Upper lobe of left lung (tissue), 6 donors: ENCODE measurements at regions not wholly inside any gene's neighbourhood (a gene's known extent, or its start where the extent isn't known, plus 50 kb on each side); places are given as distances from the start of the nearest gene placed in this dataset.

Source experiments
- ATAC-seq, 2 donors: fragments of 200-7000 bp; cut with Tn5 transposase; one replicate each; pipeline ENCODE4 v1.9.1; 2022; ENCODE audit warnings: mild to moderate bottlenecking in 2 of 2, moderate library complexity in 2 of 2; ENCODE audit not compliant: low FRiP score in 2 of 2
- DNase-seq, 2 donors: peaks; one replicate each; pipeline ENCODE4 v3.0.0-alpha.2; 2019 to 2020
- H3K27ac ChIP-seq, 4 donors: fragments of 200-600 bp; sonication (generic); one replicate each; pipeline ENCODE4 v1.5.1; 2016 to 2019
- H3K27me3 ChIP-seq, 4 donors: fragments of 200-600 bp; sonication (generic); one replicate each; pipeline ENCODE4 v1.5.1; 2017 to 2019
- H3K36me3 ChIP-seq, 4 donors: fragments of 200-600 bp; sonication (generic); one replicate each; pipeline ENCODE4 v1.5.1; 2016 to 2019
- H3K4me1 ChIP-seq, 4 donors: fragments of 200-600 bp; sonication (generic); one replicate each; pipeline ENCODE4 v1.5.1; 2018 to 2019
- H3K4me3 ChIP-seq, 4 donors: fragments of 200-600 bp; sonication (generic); one replicate each; pipeline ENCODE4 v1.5.1; 2017 to 2019; ENCODE audit warnings: mild to moderate bottlenecking in 2 of 4, moderate library complexity in 1 of 4
- H3K9me3 ChIP-seq, 4 donors: fragments of 200-600 bp; sonication (generic); one replicate each; pipeline ENCODE4 v1.5.1; 2018 to 2019
- EP300 ChIP-seq, 4 donors: sonication (generic); formaldehyde crosslinking; IDR thresholded peaks; one replicate each; pipeline ENCODE4 v1.5.1; 2017; ENCODE audit warnings: antibody characterized with exemption in 4 of 4, control low read depth in 2 of 4
- POLR2A ChIP-seq, 4 donors: fragments of 450-650 bp; IDR thresholded peaks; one replicate each; pipeline ENCODE4 v1.5.1; 2016 to 2017; ENCODE audit warnings: antibody characterized with exemption in 4 of 4, mild to moderate bottlenecking in 2 of 4
- POLR2AphosphoS5 ChIP-seq, 2 donors: sonication (generic); formaldehyde crosslinking; IDR thresholded peaks; one replicate each; pipeline ENCODE4 v1.5.1; 2017; ENCODE audit warnings: antibody characterized with exemption in 2 of 2
- WGBS, 2 donors: methylation state at CpG; one replicate each; pipeline ENCODE4 v1.1.5; 2017 to 2018; 5-methylcytosine and 5-hydroxymethylcytosine counted together
- TF ChIP-seq, protein P1 (sequence below), 6 experiments: fragments of 450-650 bp in 4 of 6; fragments of 200-600 bp in 2 of 6; sonication (generic) in 2 of 6; IDR thresholded peaks; one replicate each; pipeline ENCODE4 v1.5.1; 2016 to 2019; ENCODE audit warnings: antibody characterized with exemption in 6 of 6
- donor health status: DM: no; HTN: no; CAD: no; lungs with moderate emphysema.
- donor health status: DM: no; HTN: yes; CAD: no; lungs with severe emphysema.

DNA sequence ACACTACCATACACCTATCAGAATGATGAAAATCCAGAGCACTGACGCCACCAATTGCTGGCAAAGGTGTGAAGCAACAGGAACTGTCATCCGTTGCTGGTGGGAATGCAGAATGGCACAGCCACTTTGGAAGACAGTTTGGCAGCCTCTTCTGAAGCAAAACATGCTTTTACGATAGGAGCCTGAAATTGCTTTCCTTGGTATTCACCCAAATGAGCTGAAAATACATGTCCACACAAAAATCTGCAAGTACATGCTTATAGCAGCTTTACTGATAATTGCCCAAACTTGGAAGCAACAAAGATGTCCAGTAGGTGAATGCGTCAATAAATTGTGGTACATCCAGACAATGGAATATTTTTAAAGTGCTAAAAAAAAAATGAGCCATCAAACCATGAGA is 322.8 kb upstream of the FAT1 start:
- no peak for ATAC-seq
- WGBS, 2 donors, result 84 to 91% methylated on average over 2 to 4 of the region's 4 CpGs

DNA sequence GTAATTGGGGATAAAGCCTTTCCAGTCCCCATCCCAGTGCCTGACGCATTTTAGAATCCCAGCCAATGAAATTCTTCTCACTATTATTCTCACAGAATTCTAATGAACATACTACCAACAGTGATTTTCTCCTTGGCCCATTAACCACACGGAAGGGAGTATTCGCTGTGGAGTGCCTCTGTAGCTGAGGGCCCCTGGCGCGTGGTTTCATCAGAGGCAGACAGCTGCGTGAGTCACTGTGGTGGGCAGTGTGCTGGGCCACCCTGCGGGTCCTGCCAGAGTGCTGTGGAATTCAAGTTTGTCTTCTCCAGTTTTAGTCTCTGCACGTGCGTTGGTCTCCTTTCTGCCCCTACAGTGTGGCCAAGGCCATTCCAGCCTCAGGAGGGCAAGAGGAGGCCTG is 335.4 kb upstream of the FAT1 start:
- TF ChIP-seq POLR2AphosphoS5 (IDR thresholded peaks at IDR 0.05) (no peak), EP300 (IDR thresholded peaks at IDR 0.05) (no peak), POLR2A (IDR thresholded peaks at IDR 0.05) (no peak)
- TF ChIP-seq, protein P1, sequence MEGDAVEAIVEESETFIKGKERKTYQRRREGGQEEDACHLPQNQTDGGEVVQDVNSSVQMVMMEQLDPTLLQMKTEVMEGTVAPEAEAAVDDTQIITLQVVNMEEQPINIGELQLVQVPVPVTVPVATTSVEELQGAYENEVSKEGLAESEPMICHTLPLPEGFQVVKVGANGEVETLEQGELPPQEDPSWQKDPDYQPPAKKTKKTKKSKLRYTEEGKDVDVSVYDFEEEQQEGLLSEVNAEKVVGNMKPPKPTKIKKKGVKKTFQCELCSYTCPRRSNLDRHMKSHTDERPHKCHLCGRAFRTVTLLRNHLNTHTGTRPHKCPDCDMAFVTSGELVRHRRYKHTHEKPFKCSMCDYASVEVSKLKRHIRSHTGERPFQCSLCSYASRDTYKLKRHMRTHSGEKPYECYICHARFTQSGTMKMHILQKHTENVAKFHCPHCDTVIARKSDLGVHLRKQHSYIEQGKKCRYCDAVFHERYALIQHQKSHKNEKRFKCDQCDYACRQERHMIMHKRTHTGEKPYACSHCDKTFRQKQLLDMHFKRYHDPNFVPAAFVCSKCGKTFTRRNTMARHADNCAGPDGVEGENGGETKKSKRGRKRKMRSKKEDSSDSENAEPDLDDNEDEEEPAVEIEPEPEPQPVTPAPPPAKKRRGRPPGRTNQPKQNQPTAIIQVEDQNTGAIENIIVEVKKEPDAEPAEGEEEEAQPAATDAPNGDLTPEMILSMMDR (IDR thresholded peaks at IDR 0.05), result no peak
- H3K9me3 ChIP-seq, result no peaks in the 10 kb centered on the region
- WGBS, 2 donors, result 93 to 95% methylated on average over 9 of the region's 9 CpGs
- H3K4me3 ChIP-seq, result no peak overlapping the region
- H3K36me3 ChIP-seq, result no peaks in the 10 kb centered on the region
- ATAC-seq (no peak), DNase-seq (no peak)
- no peaks in the 10 kb centered on the region for H3K4me1 ChIP-seq
- no peaks in the 10 kb centered on the region for H3K27me3 ChIP-seq
- H3K27ac ChIP-seq, result no peak overlapping the region

More for the DNA sequence above, 322.8 kb upstream of the FAT1 start:
- H3K9me3 ChIP-seq, result no peaks in the 10 kb centered on the region
- DNase-seq, result no peak
- H3K4me1 ChIP-seq, result no peaks in the 10 kb centered on the region
- TF ChIP-seq, protein P1 (IDR thresholded peaks at IDR 0.05), result no peak
- TF ChIP-seq POLR2A (IDR thresholded peaks at IDR 0.05) (no peak), POLR2AphosphoS5 (IDR thresholded peaks at IDR 0.05) (no peak), EP300 (IDR thresholded peaks at IDR 0.05) (no peak)
- no peaks in the 10 kb centered on the region for H3K27me3 ChIP-seq
- H3K36me3 ChIP-seq, result no peaks in the 10 kb centered on the region
- H3K4me3 ChIP-seq, result no peak overlapping the region
- no peak overlapping the region for H3K27ac ChIP-seq

DNA sequence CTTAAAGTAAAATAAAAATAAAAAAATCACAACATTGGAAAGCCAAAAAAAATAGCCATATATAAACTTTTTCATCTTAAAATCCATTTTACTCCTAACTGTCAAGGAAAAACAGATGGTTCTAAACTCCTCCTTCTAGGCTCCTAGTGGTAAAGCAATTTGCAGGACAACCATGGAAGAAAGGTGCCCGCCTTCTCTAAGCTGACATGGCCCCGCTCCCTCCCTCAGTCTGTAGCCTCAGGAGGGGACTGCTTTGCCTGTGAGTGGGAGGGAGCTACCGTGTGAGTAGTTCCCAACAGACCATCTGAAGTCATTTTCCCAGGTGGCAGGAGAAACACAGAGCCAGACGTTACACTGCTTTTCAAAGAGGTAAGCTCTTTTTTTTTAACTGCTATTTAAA is 336.2 kb upstream of the FAT1 start:
- Histone ChIP-seq H3K27ac (no peak overlapping the region), H3K4me3 (no peak overlapping the region), H3K36me3 (no peaks in the 10 kb centered on the region), H3K4me1 (no peaks in the 10 kb centered on the region), H3K9me3 (no peaks in the 10 kb centered on the region), H3K27me3 (no peaks in the 10 kb centered on the region)
- 38 to 53% methylated on average over 4 of the region's 4 CpGs for WGBS, 2 donors
- ATAC-seq, result no peak
- DNase-seq, result no peak
- TF ChIP-seq EP300 (IDR thresholded peaks at IDR 0.05) (no peak), POLR2A (IDR thresholded peaks at IDR 0.05) (no peak), POLR2AphosphoS5 (IDR thresholded peaks at IDR 0.05) (no peak)
- TF ChIP-seq, protein P1 (IDR thresholded peaks at IDR 0.05), result no peak

DNA sequence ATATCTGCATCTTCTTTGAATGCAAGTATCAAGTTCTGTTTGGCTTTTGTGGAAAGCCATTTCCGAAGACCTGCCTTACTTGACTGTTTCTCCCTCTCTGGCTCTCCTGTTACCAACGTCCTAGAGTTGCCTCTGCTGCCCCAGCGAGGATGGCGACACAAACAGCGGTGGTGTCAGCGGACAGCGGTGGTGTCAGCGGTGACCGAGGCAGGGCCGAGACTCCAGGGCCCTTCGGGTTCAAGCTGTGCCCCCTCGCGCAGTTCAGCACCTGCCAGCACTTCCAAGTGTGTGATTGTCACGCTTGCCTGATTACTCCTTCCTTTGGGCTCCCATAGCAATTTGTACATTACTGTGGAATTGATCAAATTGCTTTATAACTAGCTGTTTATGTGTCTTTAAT is 336.9 kb upstream of the FAT1 start:
- TF ChIP-seq, protein P1 (IDR thresholded peaks at IDR 0.05), result no peak
- no peak for TF ChIP-seq POLR2A (IDR thresholded peaks at IDR 0.05)
- no peak for TF ChIP-seq POLR2AphosphoS5 (IDR thresholded peaks at IDR 0.05)
- no peak for TF ChIP-seq EP300 (IDR thresholded peaks at IDR 0.05)
- Histone ChIP-seq H3K9me3 (no peaks in the 10 kb centered on the region), H3K36me3 (no peaks in the 10 kb centered on the region), H3K4me3 (no peak overlapping the region), H3K27me3 (no peaks in the 10 kb centered on the region), H3K4me1 (no peaks in the 10 kb centered on the region), H3K27ac (no peak overlapping the region)
- 84 to 86% methylated on average over 14 of the region's 14 CpGs for WGBS, 2 donors
- DNase-seq (peak in 1 of 2 donors; percentile 70), ATAC-seq (no peak)

DNA sequence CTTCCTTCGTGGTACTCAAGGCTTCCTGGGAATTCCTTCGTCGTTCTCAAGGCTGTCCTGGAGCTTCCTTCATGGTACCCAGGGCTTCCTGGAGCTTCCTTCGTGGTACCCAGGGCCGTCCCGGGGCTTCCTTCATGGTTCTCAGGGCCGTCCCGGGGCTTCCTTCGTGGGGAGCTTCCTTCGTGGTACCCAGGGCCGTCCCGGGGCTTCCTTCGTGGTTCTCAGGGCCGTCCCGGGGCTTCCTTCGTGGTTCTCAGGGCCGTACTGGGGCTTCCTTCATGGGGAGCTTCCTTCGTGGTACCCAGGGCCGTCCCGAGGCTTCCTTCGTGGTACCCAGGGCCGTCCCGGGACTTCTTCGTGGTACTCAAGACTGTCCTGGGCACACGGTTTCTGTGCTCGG is 339.6 kb upstream of the FAT1 start:
- WGBS, 2 donors, result 85 to 89% methylated on average over 26 of the region's 26 CpGs
- H3K4me1 ChIP-seq, result no peaks in the 10 kb centered on the region
- no peak for ATAC-seq

More for the DNA sequence above, 339.6 kb upstream of the FAT1 start:
- H3K4me3 ChIP-seq, result no peak overlapping the region
- H3K9me3 ChIP-seq, result no peaks in the 10 kb centered on the region
- H3K27me3 ChIP-seq, result no peaks in the 10 kb centered on the region
- no peak for TF ChIP-seq POLR2A (IDR thresholded peaks at IDR 0.05)
- TF ChIP-seq POLR2AphosphoS5 (IDR thresholded peaks at IDR 0.05), result no peak
- TF ChIP-seq, protein P1 (IDR thresholded peaks at IDR 0.05), result no peak
- TF ChIP-seq EP300 (IDR thresholded peaks at IDR 0.05), result no peak
- peak in 1 of 2 donors; percentile 50 for DNase-seq
- H3K27ac ChIP-seq, result no peak overlapping the region
- H3K36me3 ChIP-seq, result no peaks in the 10 kb centered on the region
